COLO668 (cell line): ENCODE measurements at regions not wholly inside any gene's neighbourhood (a gene's known extent, or its start where the extent isn't known, plus 50 kb on each side); places are given as distances from the start of the nearest gene placed in this dataset.
"Not testable (repeated sequence)": the region's sequence is repeated elsewhere in the genome, so short reads cannot be mapped to it uniquely, and the experiment has no call there.

ENCODE experiments used
- DNase-seq: peaks from one replicate; lab custom pipeline; 2025; ENCODE audit not compliant: unreplicated experiment; lab: John Stamatoyannopoulos, UW

GRCh38 chr1:94362466-94363058 lies 55.6 kb upstream of the ABCD3 start:
- DNase-seq: no peak

GRCh38 chr1:94358630-94359599 lies 59.3 kb upstream of the ABCD3 start:
- no peak for DNase-seq

- no peak for DNase-seq
Measured at GRCh38 chr1:94357661-94358060, 60.5 kb upstream of the ABCD3 start.

GRCh38 chr1:94355485-94355980 lies 62.7 kb upstream of the ABCD3 start:
- DNase-seq: no peak

- no peak for DNase-seq
Measured at GRCh38 chr1:94351481-94351880, 66.7 kb upstream of the ABCD3 start.

GRCh38 chr1:94350350-94350924 lies 67.8 kb upstream of the ABCD3 start:
- DNase-seq: no peak

GRCh38 chr1:94349853-94350252 lies 68.3 kb upstream of the ABCD3 start:
- DNase-seq: no peak

GRCh38 chr1:94348386-94348785 lies 69.8 kb upstream of the ABCD3 start:
- DNase-seq: not testable (repeated sequence)

- no peak for DNase-seq
Measured at GRCh38 chr1:94345148-94345721, 73.0 kb upstream of the ABCD3 start.

- no peak for DNase-seq
Measured at GRCh38 chr1:94342416-94342815, 75.8 kb upstream of the ABCD3 start.

- DNase-seq: no peak
Measured at GRCh38 chr1:94339206-94339927, 78.8 kb upstream of the ABCD3 start.

GRCh38 chr1:94336991-94337390 lies 81.2 kb upstream of the ABCD3 start:
- DNase-seq: no peak

- peak; percentile 75 for DNase-seq
Measured at GRCh38 chr1:94335950-94336349, 82.2 kb upstream of the ABCD3 start.

- DNase-seq: no peak
Measured at GRCh38 chr1:94335447-94335846, 82.7 kb upstream of the ABCD3 start.

- no peak for DNase-seq
Measured at GRCh38 chr1:94334764-94335163, 83.4 kb upstream of the ABCD3 start.

- peak; percentile 72 for DNase-seq
Measured at GRCh38 chr1:94332952-94333351, 85.2 kb upstream of the ABCD3 start.

GRCh38 chr1:94332516-94332915 lies 85.7 kb upstream of the ABCD3 start:
- no peak for DNase-seq

- no peak for DNase-seq
Measured at GRCh38 chr1:94329986-94330385, 88.2 kb upstream of the ABCD3 start.

- no peak for DNase-seq
Measured at GRCh38 chr1:94329276-94329675, 88.9 kb upstream of the ABCD3 start.

GRCh38 chr1:94327001-94327690 lies 89.8 kb upstream of the ARHGAP29 start:
- no peak for DNase-seq
